ENCODE measurements at regions not wholly inside any gene's neighbourhood (a gene's known extent, or its start where the extent isn't known, plus 50 kb on each side); places are given as distances from the start of the nearest gene placed in this dataset.

GRCh38 chr11:109940816-109941215 lies 152.4 kb upstream of the ZC3H12C start:
- H3K4me1 ChIP-seq (ENCODE audit: control insufficient read depth, insufficient read depth, low read length) = peaks cover 4% of the 10 kb centered on the region; the same call in 1 of the 2 replicates
- H3K9me3 ChIP-seq (replicated peaks; ENCODE audit: control insufficient read depth, insufficient read depth, low read length) = no peaks in the 10 kb centered on the region
- no TSS peak for BruUV-seq (replicated peaks)
- H3K27me3 ChIP-seq (replicated peaks in 1 of 2; ENCODE audit: control insufficient read depth in 2 of 2, insufficient read depth in 2 of 2, low read length in 1 of 2) = no peaks in the 10 kb centered on the region; a peak in 1 of 4 replicates
- ChIA-PET RAD21 (ENCODE audit: unreplicated experiment) (interaction anchor here (0.8 to 7.6 kb wide), 9 partner anchors 11 to 260 kb away, joined by 3 to 186 read pairs (median 5); no protein-coding TSS in a partner anchor), SMC1A (ENCODE audit: uncharacterized antibody, unreplicated experiment) (interaction anchor here (0.7 to 7.6 kb wide), 21 partner anchors 9 to 1243 kb away, joined by 3 to 165 read pairs (median 4); no protein-coding TSS in a partner anchor), CTCF (interaction anchor here (0.6 to 8.4 kb wide), 19 partner anchors 10 to 1243 kb away, joined by 3 to 251 read pairs (median 5); no protein-coding TSS in a partner anchor), POLR2A (interaction anchor here (0.6 to 1.4 kb wide), 3 partner anchors 77 to 124 kb away, joined by 3 to 7 read pairs (median 3); no protein-coding TSS in a partner anchor)
- no peaks in the 10 kb centered on the region for H3K36me3 ChIP-seq (ENCODE audit: control insufficient read depth in 2 of 2, insufficient read depth in 2 of 2, low read length in 1 of 2)
- in situ Hi-C loops (cut with MboI) = loop anchor here (5.0 kb wide), 1 partner anchor 79 kb away; no protein-coding TSS in a partner anchor
- WGBS (ENCODE audit: insufficient coverage, insufficient replicate concordance, low lambda C conversion rate, missing lambda C conversion rate) = 58% methylated on average over 8 of the region's 8 CpGs
- no peaks in the 10 kb centered on the region for H3K79me2 ChIP-seq (ENCODE audit: control insufficient read depth, insufficient read depth, low read length)
- H3K27ac ChIP-seq (ENCODE audit: control insufficient read depth, insufficient read depth) = no peak overlapping the region
- H3K4me2 ChIP-seq (ENCODE audit: control insufficient read depth, insufficient read depth) = no peak overlapping the region
- FAIRE-seq (no peak), ATAC-seq (peak; percentile 27; the same call in 1 of the 3 replicates), DNase-seq (ENCODE audit: low read depth, low spot score) (no peak)
- no peak overlapping the region for H3K9ac ChIP-seq (ENCODE audit: control insufficient read depth, insufficient read depth, low read length)
- no peaks in the 10 kb centered on the region for H4K20me1 ChIP-seq (ENCODE audit: control insufficient read depth, insufficient read depth)
- TF ChIP-seq MEF2A (IDR thresholded peaks at IDR 0.05; ENCODE audit: insufficient read depth, low read depth, low read length) = no peak
- TF ChIP-seq CEBPB (IDR thresholded peaks at IDR 0.05; ENCODE audit: borderline replicate concordance in 1 of 2, low read depth in 2 of 2, low read length in 2 of 2) = no peak
- no peak for TF ChIP-seq ZNF384 (IDR thresholded peaks at IDR 0.05; ENCODE audit: borderline replicate concordance, low read depth, low read length)
- no peak for TF ChIP-seq ZNF687 (IDR thresholded peaks at IDR 0.05)
- TF ChIP-seq NFYA (IDR thresholded peaks at IDR 0.05; ENCODE audit: borderline replicate concordance, low read depth, low read length) = no peak
- TF ChIP-seq NFIC (IDR thresholded peaks at IDR 0.05; ENCODE audit: low read depth, low read length) = no peak
- TF ChIP-seq MYC (IDR thresholded peaks at IDR 0.05; ENCODE audit: insufficient read depth, insufficient read length, insufficient replicate concordance, low read length, severe bottlenecking) = no peak
- no peak overlapping the region for H2AFZ ChIP-seq (ENCODE audit: control insufficient read depth, low read depth, low read length)
- intact Hi-C loops (cut with micrococcal nuclease; ENCODE audit: unreplicated experiment) = no loop called here
- H3K4me3 ChIP-seq = no peak overlapping the region
